H1 (cell line): ENCODE measurements at regions not wholly inside any gene's neighbourhood (a gene's known extent, or its start where the extent isn't known, plus 50 kb on each side); places are given as distances from the start of the nearest gene placed in this dataset.

ENCODE experiments used
- CTCF ChIA-PET: fragments of 300-600 bp; sonication (Branson Sonifier 250); formaldehyde crosslinking; loops from one replicate; lab custom pipeline; 2021; ENCODE audit not compliant: partially characterized antibody; lab: Charles Lee
- POLR2A ChIA-PET: fragments of 300-600 bp; sonication (Branson Sonifier 250); formaldehyde crosslinking; loops from one replicate; lab custom pipeline; 2021; ENCODE audit warnings: inconsistent platforms; ENCODE audit not compliant: partially characterized antibody; lab: Charles Lee
- DNase-seq, 2 experiments: peaks; one replicate each; pipeline versions ENCODE4 v3.0.0 to v3.0.0-alpha.2; 2010 to 2022; ENCODE audit warnings: low spot score in 2 of 2, low read depth in 1 of 2, mixed read lengths in 1 of 2
- FAIRE-seq: peaks from 2 replicates; lab custom pipeline; 2011; peaks lifted over from hg19 to GRCh38; lab: Jason Lieb, UNC
- H2AFZ ChIP-seq: 2 replicates; pipeline ENCODE4 v1.8.1; 2012; ENCODE audit warnings: low read length, inconsistent platforms
- H2AK5ac ChIP-seq: 2 replicates; pipeline ENCODE4 v1.6.1; 2013; ENCODE audit warnings: low read depth, low read length
- H2BK120ac ChIP-seq: replicated peaks from 2 replicates; pipeline ENCODE3; 2013; ENCODE audit warnings: low read depth, low read length, inconsistent platforms
- H2BK12ac ChIP-seq: 2 replicates; pipeline ENCODE4 v1.6.1; 2013; ENCODE audit warnings: low read depth, low read length
- H2BK15ac ChIP-seq: 2 replicates; pipeline ENCODE4 v1.6.1; 2013; ENCODE audit warnings: low read length
- H2BK20ac ChIP-seq: 2 replicates; pipeline ENCODE4 v1.6.1; 2013; ENCODE audit warnings: low read length
- H2BK5ac ChIP-seq: 2 replicates; pipeline ENCODE4 v1.6.1; 2013; ENCODE audit warnings: low read depth, low read length
- H3K14ac ChIP-seq: 2 replicates; pipeline ENCODE4 v1.6.1; 2013; ENCODE audit warnings: inconsistent platforms; ENCODE audit not compliant: insufficient read length
- H3K18ac ChIP-seq: 2 replicates; pipeline ENCODE4 v1.6.1; 2013; ENCODE audit warnings: low read length; ENCODE audit errors: extremely low read depth
- H3K23ac ChIP-seq: 2 replicates; pipeline ENCODE4 v1.6.1; 2013; ENCODE audit warnings: inconsistent platforms; ENCODE audit not compliant: insufficient read length
- H3K23me2 ChIP-seq: 2 replicates; pipeline ENCODE4 v1.6.1; 2013; ENCODE audit warnings: low read depth, low read length
- H3K27ac ChIP-seq: 2 replicates; pipeline ENCODE4 v1.6.1; 2011; ENCODE audit warnings: low read depth, low read length, inconsistent platforms
- H3K27me3 ChIP-seq, 4 experiments: replicated peaks in 1 of 4; 1 replicate in 1 of 4; 2 replicates in 3 of 4; pipeline versions ENCODE4 v1.6.1 to v1.8.1; 2011 to 2013; ENCODE audit warnings: low read length in 3 of 4, mild to moderate bottlenecking in 3 of 4, inconsistent platforms in 2 of 4, mixed read lengths in 2 of 4, moderate library complexity in 1 of 4; ENCODE audit not compliant: control insufficient read depth in 3 of 4, insufficient read depth in 3 of 4; ENCODE audit errors: extremely low read depth in 1 of 4
- H3K36me3 ChIP-seq, 4 experiments: 2 replicates each; pipeline versions ENCODE4 v1.6.1 to v1.8.1; 2011 to 2013; ENCODE audit warnings: mild to moderate bottlenecking in 4 of 4, low read length in 3 of 4, moderate library complexity in 2 of 4, control low read depth in 1 of 4, inconsistent platforms in 1 of 4; ENCODE audit not compliant: insufficient read depth in 4 of 4, control insufficient read depth in 2 of 4
- H3K4ac ChIP-seq: replicated peaks from 2 replicates; pipeline ENCODE3; 2013; ENCODE audit warnings: low read length, low read depth, mixed read lengths, inconsistent platforms; ENCODE audit not compliant: insufficient read length
- H3K4me1 ChIP-seq, 4 experiments: replicated peaks in 1 of 4; 1 replicate in 1 of 4; 2 replicates in 3 of 4; pipeline versions ENCODE4 v1.6.1 to v1.8.1; 2011 to 2013; ENCODE audit warnings: low read length in 3 of 4, inconsistent platforms in 2 of 4, mixed read lengths in 1 of 4; ENCODE audit not compliant: insufficient read depth in 4 of 4, control insufficient read depth in 3 of 4
- H3K4me2 ChIP-seq, 2 experiments: 2 replicates each; pipeline versions ENCODE4 v1.6.1 to v1.8.1; 2011 to 2013; ENCODE audit warnings: low read depth in 2 of 2, low read length in 2 of 2, control low read depth in 1 of 2, inconsistent platforms in 1 of 2, mild to moderate bottlenecking in 1 of 2; ENCODE audit not compliant: insufficient read depth in 1 of 2
- H3K4me3 ChIP-seq, 4 experiments: fragments of 200-600, 300-600 bp in 1 of 4; sonication (generic), shearing (Covaris generic), sonication (Bioruptor Twin) in 1 of 4; 2 replicates each; pipeline versions ENCODE4 v1.5.1 to v1.8.1; 2011 to 2016; ENCODE audit warnings: low read length in 4 of 4, low read depth in 3 of 4, control low read depth in 2 of 4, inconsistent platforms in 2 of 4, mild to moderate bottlenecking in 2 of 4, mixed read lengths in 1 of 4, moderate library complexity in 1 of 4; ENCODE audit not compliant: insufficient read depth in 2 of 4; ENCODE audit errors: extremely low read depth in 1 of 4
- H3K56ac ChIP-seq: replicated peaks from 2 replicates; pipeline ENCODE3; 2013; ENCODE audit warnings: low read depth, mild to moderate bottlenecking, mixed read lengths, low read length, inconsistent platforms; ENCODE audit not compliant: insufficient read length
- H3K79me1 ChIP-seq: 2 replicates; pipeline ENCODE4 v1.6.1; 2013; ENCODE audit warnings: low read depth, low read length, control low read depth
- H3K79me2 ChIP-seq, 2 experiments: 2 replicates each; pipeline versions ENCODE4 v1.6.1 to v1.8.1; 2012 to 2013; ENCODE audit warnings: low read length in 2 of 2, mild to moderate bottlenecking in 2 of 2, inconsistent platforms in 1 of 2; ENCODE audit not compliant: insufficient read depth in 2 of 2, control insufficient read depth in 1 of 2
- H3K9ac ChIP-seq, 4 experiments: replicated peaks in 1 of 4; 1 replicate in 1 of 4; 2 replicates in 3 of 4; pipeline versions ENCODE4 v1.6.1 to v1.8.1; 2011 to 2013; ENCODE audit warnings: low read depth in 3 of 4, low read length in 3 of 4, control low read depth in 2 of 4, mild to moderate bottlenecking in 2 of 4, moderate library complexity in 2 of 4, inconsistent platforms in 1 of 4; ENCODE audit errors: extremely low read depth in 1 of 4
- H3K9me3 ChIP-seq, 2 experiments: 2 replicates each; pipeline versions ENCODE4 v1.6.1 to v1.8.1; 2012 to 2013; ENCODE audit warnings: mild to moderate bottlenecking in 2 of 2, moderate library complexity in 2 of 2, control low read depth in 1 of 2, inconsistent platforms in 1 of 2, low read depth in 1 of 2, low read length in 1 of 2, mixed read lengths in 1 of 2; ENCODE audit not compliant: insufficient read depth in 2 of 2
- H4K20me1 ChIP-seq, 2 experiments: replicated peaks in 1 of 2; 2 replicates each; pipeline versions ENCODE3 to v1.8.1; 2011 to 2013; ENCODE audit warnings: inconsistent platforms in 2 of 2, low read length in 2 of 2, mild to moderate bottlenecking in 1 of 2; ENCODE audit not compliant: insufficient read depth in 2 of 2, control insufficient read depth in 1 of 2
- H4K5ac ChIP-seq: 2 replicates; pipeline ENCODE4 v1.6.1; 2013; ENCODE audit warnings: low read length, low read depth, mixed read lengths, inconsistent platforms; ENCODE audit not compliant: insufficient read length
- H4K8ac ChIP-seq: 2 replicates; pipeline ENCODE4 v1.8.0; 2013; ENCODE audit warnings: mild to moderate bottlenecking, moderate library complexity, low read length, inconsistent platforms; ENCODE audit not compliant: insufficient read depth; ENCODE audit errors: extremely low read depth
- H4K91ac ChIP-seq: replicated peaks from 2 replicates; pipeline ENCODE3; 2013; ENCODE audit warnings: low read length, mixed read lengths, inconsistent platforms; ENCODE audit not compliant: insufficient read length
- ASH2L ChIP-seq: fragments of 200-600, 300-600 bp; sonication (generic); IDR thresholded peaks from one replicate; pipeline ENCODE4 v1.7.1; 2017; ENCODE audit warnings: low read length
- CTCF ChIP-seq, 3 experiments: IDR thresholded peaks; 1 replicate in 2 of 3; 2 replicates in 1 of 3; pipeline versions ENCODE4 v1.5.1 to v1.6.1; 2011; ENCODE audit warnings: low read length in 3 of 3, mild to moderate bottlenecking in 3 of 3, inconsistent platforms in 2 of 3, low read depth in 1 of 3, moderate library complexity in 1 of 3; ENCODE audit not compliant: insufficient read depth in 1 of 3; ENCODE audit errors: control extremely low read depth in 1 of 3
- GTF2F1 ChIP-seq: IDR thresholded peaks from 2 replicates; pipeline ENCODE4 v1.6.1; 2012; ENCODE audit warnings: low read depth, low read length, improper control_type of control experiment, borderline replicate concordance
- JUND ChIP-seq: IDR thresholded peaks from 2 replicates; pipeline ENCODE4 v1.6.1; 2011; ENCODE audit warnings: mild to moderate bottlenecking, improper control_type of control experiment, low read length
- KDM5A ChIP-seq: fragments of 200-600 bp; IDR thresholded peaks from 2 replicates; pipeline ENCODE4 v1.7.1; 2012; ENCODE audit warnings: mild to moderate bottlenecking, low read length, inconsistent platforms, mixed read lengths
- NANOG ChIP-seq: IDR thresholded peaks from 2 replicates; pipeline ENCODE4 v1.6.1; 2011; ENCODE audit warnings: low read length, low read depth, mild to moderate bottlenecking, inconsistent platforms; ENCODE audit not compliant: insufficient read depth, poor library complexity, severe bottlenecking
- PHF8 ChIP-seq: fragments of 200-600 bp; sonication (generic); conservative IDR thresholded peaks from 2 replicates; pipeline ENCODE4 v1.7.1; 2012; ENCODE audit warnings: low read depth, mild to moderate bottlenecking, inconsistent platforms, low read length, moderate library complexity
- SIRT6 ChIP-seq: IDR thresholded peaks from one replicate; pipeline ENCODE4 v1.7.1; 2012; ENCODE audit warnings: low read length, inconsistent platforms
- SP1 ChIP-seq: IDR thresholded peaks from 2 replicates; pipeline ENCODE4 v1.6.1; 2011; ENCODE audit warnings: low read depth, low read length
- SUZ12 ChIP-seq: fragments of 200-600 bp; sonication (generic); IDR thresholded peaks from 2 replicates; pipeline ENCODE4 v1.6.1; 2012; ENCODE audit warnings: mild to moderate bottlenecking, inconsistent platforms, low read length, moderate library complexity, mixed read lengths
- TAF1 ChIP-seq: IDR thresholded peaks from 2 replicates; pipeline ENCODE4 v1.6.1; 2011; ENCODE audit warnings: mild to moderate bottlenecking, low read depth, low read length
- TAF7 ChIP-seq: optimal IDR thresholded peaks from 2 replicates; pipeline ENCODE3; 2011; ENCODE audit warnings: low read depth, mild to moderate bottlenecking, inconsistent platforms, low read length, moderate library complexity, borderline replicate concordance
- TBP ChIP-seq: IDR thresholded peaks from 2 replicates; pipeline ENCODE4 v1.6.1; 2011; ENCODE audit warnings: low read depth, low read length, improper control_type of control experiment
- WGBS, 2 experiments: shearing (Covaris generic) in 1 of 2; methylation state at CpG; one replicate each; pipeline versions ENCODE4 v1.1.6 to v1.1.7; 2013 to 2015; ENCODE audit warnings: low lambda C conversion rate in 2 of 2, mixed read lengths in 2 of 2, inconsistent platforms in 1 of 2, low coverage in 1 of 2, missing lambda C conversion rate in 1 of 2; ENCODE audit not compliant: insufficient replicate concordance in 2 of 2, insufficient coverage in 1 of 2, insufficient read length in 1 of 2; ENCODE audit errors: extremely low coverage in 1 of 2, missing lambda C conversion rate in 1 of 2; 5-methylcytosine and 5-hydroxymethylcytosine counted together

DNA sequence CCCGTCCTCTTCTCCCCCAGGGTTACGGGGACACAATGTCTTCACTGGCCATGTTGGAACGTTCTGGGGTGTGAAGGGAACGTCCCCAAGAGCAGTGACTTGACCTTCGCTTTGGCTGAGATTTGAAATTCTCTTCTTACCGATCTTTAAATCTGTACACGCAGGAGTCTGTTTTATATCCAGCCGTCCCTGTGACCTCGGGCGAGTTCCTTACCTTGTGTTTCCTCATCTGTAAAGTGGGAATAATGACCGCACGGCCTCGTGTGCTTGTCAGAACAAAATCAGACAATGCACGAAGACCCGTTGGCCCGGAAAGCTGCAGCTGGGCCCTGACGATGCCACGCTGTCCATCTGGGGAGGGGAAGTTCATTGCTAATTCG is 454.3 kb downstream of the PREX1 start:
- H3K56ac ChIP-seq: no peak overlapping the region
- no peaks in the 10 kb centered on the region; a peak in 3 of 7 replicates for H3K27me3 ChIP-seq
- H3K9me3 ChIP-seq: no peaks in the 10 kb centered on the region
- H4K5ac ChIP-seq: no peak overlapping the region
- H3K14ac ChIP-seq: no peak overlapping the region
- H3K4me3 ChIP-seq: no peak overlapping the region
- no peaks in the 10 kb centered on the region for H3K23me2 ChIP-seq
- no peak overlapping the region for H3K27ac ChIP-seq
- no peak overlapping the region for H2BK120ac ChIP-seq
- H2BK5ac ChIP-seq: no peak overlapping the region; the same call in 1 of the 2 replicates
- no peaks in the 10 kb centered on the region for H3K79me2 ChIP-seq
- H4K8ac ChIP-seq: no peak overlapping the region
- no peak overlapping the region for H3K4ac ChIP-seq
- peak overlapping the region; percentile 38 for H3K18ac ChIP-seq
- no peak overlapping the region for H3K4me2 ChIP-seq
- WGBS, 2 experiments: 88% methylated on average over 19 of the region's 19 CpGs; no CpG with 5 or more reads in 1 of the 2 experiments
- no peak overlapping the region for H3K23ac ChIP-seq
- H3K9ac ChIP-seq: no peak overlapping the region
- H2BK20ac ChIP-seq: 0 out of 2 replicates have a peak overlapping the region, but pooled peaks have one; percentile 2
- 0 out of 2 replicates have a peak overlapping the region, but pooled peaks have one; percentile 75 for H2BK12ac ChIP-seq
- no peaks in the 10 kb centered on the region for H3K79me1 ChIP-seq
- H4K20me1 ChIP-seq: no peaks in the 10 kb centered on the region
- ChIA-PET CTCF (interaction anchor here (1.2 to 2.8 kb wide), 3 partner anchors 9 to 33 kb away, joined by 6 to 10 read pairs (median 7); no protein-coding TSS in a partner anchor), POLR2A (no interaction called here)
- H2AK5ac ChIP-seq: no peak overlapping the region
- H3K36me3 ChIP-seq: no peaks in the 10 kb centered on the region
- no peak overlapping the region for H4K91ac ChIP-seq
- no peak overlapping the region for H2BK15ac ChIP-seq
- no peak for FAIRE-seq
- no peak overlapping the region for H2AFZ ChIP-seq
- no peak for DNase-seq
- H3K4me1 ChIP-seq: peaks cover 5 to 20% (median 12%) of the 10 kb centered on the region in 4 experiments
- TF ChIP-seq NANOG (no peak), SIRT6 (no peak), PHF8 (no peak), TAF1 (no peak), KDM5A (no peak), TBP (no peak), ASH2L (no peak), GTF2F1 (no peak), JUND (no peak), SUZ12 (no peak), CTCF (IDR thresholded peaks at IDR 0.05; ENCODE audit: control extremely low read depth in 1 of 3, insufficient read depth in 1 of 3, low read depth in 1 of 3, low read length in 3 of 3) (no peak), SP1 (no peak), TAF7 (no peak)
